T47D (cell line): ENCODE measurements at regions not wholly inside any gene's neighbourhood (a gene's known extent, or its start where the extent isn't known, plus 50 kb on each side); places are given as distances from the start of the nearest gene placed in this dataset.
"Not testable (repeated sequence)": the region's sequence is repeated elsewhere in the genome, so short reads cannot be mapped to it uniquely, and the experiment has no call there.

Source experiments
- DNase-seq, 2 experiments: peaks; one replicate each; pipeline versions ENCODE4 v3.0.0 to v3.0.0-alpha.2; 2011 to 2012; ENCODE audit warnings: low read depth in 1 of 2, low spot score in 1 of 2
- JUND ChIP-seq: IDR thresholded peaks from 2 replicates; pipeline ENCODE4 v1.6.1; 2012; ENCODE audit warnings: low read depth
- in situ Hi-C: cut with HindIII; loops from 2 replicates; pipeline ENCODE4 v1.10.0; 2016; ENCODE audit warnings: low sequenced_read_pairs, low pct_unique_long_range_greater_than_20kb

DNA sequence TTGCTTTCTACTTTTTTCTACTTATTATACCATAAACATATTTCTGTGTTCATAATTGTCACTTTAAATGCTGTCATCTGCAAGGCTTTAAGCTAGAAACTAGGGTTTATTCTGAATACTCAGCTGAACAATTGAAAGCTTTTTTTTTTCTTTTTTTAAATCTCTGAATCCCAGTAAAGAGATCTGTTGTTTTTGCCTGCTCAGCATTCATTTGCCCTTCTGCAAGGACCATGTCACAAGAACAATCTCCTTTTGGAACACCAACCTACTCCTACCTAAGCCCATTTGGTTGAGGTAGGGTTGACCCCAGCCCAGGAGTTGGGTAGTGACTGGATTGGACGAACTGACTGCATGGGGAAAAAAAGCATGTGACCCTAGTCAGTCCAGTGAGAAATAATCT, 92.6 kb downstream of the MZT1 start:
- in situ Hi-C loops, result no loop called here
- no peak for TF ChIP-seq JUND
- DNase-seq, result no peak

- in situ Hi-C loops, result no loop called here
- no peak for TF ChIP-seq JUND
- no peak for DNase-seq
Measured at GRCh38 chr13:72622546-72622945, 104.9 kb downstream of the MZT1 start.

DNA sequence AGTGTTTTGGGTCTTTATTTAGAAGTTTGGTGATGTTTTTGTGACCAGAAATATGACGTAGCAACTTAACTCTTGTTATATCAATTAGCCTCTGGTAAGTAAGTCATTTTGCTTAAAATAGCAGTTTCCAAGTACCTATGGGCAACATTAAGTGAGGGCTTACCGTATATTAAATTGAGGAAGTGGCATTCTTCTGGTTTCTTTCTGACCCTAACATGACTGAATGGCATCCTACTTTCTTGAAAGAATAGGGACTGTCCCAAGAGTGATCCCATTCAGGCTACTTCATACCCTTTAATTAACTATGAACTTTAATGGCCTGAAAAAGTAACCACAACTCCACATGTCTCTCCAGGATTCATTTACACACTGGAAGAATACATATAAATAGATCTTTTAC, 106.6 kb downstream of the MZT1 start:
- no peak for TF ChIP-seq JUND
- no peak for DNase-seq
- in situ Hi-C loops, result no loop called here

- TF ChIP-seq JUND, result no peak
- no peak for DNase-seq
- in situ Hi-C loops, result no loop called here
Measured at GRCh38 chr13:72617951-72618350, 109.5 kb downstream of the MZT1 start.

DNA sequence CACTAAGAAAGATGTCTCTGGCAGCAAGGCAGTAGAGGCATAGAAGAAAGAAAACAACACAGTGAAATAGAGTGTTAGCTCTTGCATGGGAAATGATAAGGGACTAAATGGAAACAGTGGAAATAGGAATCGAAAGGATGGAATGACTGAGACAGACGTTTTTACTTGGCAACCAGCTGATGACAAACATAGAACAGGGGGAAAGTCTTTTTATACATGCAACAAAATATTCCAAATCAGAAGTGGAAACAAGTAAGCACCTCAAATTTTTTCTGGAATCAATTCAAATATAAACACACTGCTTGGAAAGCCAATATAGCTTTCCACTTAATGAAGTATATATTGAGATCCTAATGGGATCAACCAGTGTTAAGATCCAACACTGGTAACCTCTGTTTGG, 110.2 kb downstream of the MZT1 start:
- no peak for TF ChIP-seq JUND
- in situ Hi-C loops, result no loop called here

DNA sequence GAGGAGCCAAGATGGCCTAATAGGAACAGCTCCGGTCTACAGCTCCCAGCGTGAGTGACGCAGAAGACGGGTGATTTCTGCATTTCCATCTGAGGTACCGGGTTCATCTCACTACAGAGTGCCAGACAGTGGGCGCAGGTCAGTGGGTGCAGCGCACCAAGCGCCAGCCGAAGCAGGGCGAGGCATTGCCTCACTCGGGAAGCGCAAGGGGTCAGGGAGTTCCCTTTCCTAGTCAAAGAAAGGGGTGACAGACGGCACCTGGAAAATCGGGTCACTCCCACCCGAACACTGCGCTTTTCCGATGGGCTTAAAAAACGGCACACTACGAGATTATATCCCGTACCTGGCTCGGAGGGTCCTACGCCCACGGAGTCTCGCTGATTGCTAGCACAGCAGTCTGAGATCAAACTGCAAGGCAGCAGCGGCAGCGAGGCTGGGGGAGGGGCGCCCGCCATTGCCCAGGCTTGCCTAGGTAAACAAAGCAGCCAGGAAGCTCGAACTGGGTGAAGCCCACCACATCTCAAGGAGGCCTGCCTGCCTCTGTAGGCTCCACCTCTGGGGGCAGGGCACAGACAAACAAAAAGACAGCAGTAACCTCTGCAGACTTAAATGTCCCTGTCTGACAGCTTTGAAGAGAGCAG, 117.1 kb downstream of the MZT1 start:
- in situ Hi-C loops, DNase-seq: not testable (repeated sequence)

More for the DNA sequence above, 110.2 kb downstream of the MZT1 start:
- no peak for DNase-seq

DNA sequence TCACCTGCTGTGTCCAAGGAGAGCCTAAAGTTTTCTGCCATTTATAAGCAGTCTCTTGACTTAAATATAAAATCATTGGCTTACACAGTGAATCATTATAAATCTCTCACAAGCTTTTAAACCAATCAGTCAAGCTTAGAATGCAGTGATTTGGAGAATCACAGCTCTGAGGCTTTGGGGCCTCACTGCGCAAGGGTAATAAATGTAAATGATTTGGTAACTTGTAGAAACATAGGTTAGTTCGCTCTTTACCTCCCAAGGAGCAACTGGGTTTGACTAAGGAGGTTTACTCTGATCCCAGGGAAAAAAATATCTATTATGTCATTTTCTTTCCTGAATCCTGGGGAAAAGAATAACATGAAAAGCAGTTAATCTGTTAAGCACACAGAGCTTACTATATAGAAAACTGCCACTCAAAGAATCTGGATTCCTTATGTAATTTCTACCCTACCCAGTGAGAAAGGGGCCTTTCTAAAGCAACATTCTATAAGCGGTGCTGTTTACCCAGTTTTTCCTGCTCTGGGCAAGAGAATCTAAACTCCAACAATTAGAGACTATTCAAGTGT, 128.2 kb downstream of the MZT1 start:
- DNase-seq, result no peak
- in situ Hi-C loops, result no loop called here
- no peak for TF ChIP-seq JUND

GRCh38 chr13:72590091-72590740, 137.2 kb downstream of the MZT1 start:
- DNase-seq, result no peak
- no peak for TF ChIP-seq JUND
- in situ Hi-C loops, result no loop called here

GRCh38 chr13:72586518-72586917, 140.9 kb downstream of the MZT1 start:
- no peak for DNase-seq
- in situ Hi-C loops, result no loop called here
- no peak for TF ChIP-seq JUND

DNA sequence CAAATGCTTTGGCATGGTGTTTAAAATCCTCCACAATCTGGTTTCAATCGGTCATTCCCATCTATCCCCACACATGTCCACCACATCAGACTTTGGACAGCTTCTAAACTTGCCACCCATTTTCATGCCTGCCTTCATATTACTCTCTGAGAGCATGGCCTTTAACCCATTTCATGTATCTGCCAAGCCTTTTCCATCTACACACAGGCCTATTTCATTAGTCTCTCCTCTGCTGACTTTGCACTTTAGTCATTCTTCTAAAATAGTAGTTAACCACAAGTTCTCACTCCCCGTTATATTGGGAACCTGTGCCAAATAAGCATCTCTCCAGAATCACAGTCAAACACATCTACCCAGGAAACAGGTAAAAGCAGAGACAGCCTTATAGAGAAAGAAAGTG, 142.2 kb downstream of the MZT1 start:
- in situ Hi-C loops, result no loop called here
- no peak for TF ChIP-seq JUND
- no peak for DNase-seq

DNA sequence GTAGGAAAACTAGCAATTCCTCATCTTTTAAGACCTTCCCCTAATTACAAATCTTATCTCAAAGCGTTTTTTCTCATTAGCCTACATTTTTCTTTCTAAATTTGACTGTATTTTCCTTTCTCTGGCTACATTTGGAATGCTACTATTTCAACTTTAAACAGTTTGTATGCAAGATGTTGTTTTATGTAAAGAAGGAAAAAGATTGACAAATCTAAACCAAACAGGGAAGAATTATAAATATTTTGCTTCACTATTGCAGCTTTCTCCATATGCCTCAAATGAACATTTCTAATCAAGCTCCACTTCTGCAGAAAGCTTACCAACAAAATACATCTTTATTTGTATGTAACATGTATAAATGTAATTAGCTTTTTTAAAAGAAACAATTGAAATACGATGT, 156.2 kb downstream of the MZT1 start:
- no peak for DNase-seq
- no peak for TF ChIP-seq JUND
- in situ Hi-C loops, result no loop called here

DNA sequence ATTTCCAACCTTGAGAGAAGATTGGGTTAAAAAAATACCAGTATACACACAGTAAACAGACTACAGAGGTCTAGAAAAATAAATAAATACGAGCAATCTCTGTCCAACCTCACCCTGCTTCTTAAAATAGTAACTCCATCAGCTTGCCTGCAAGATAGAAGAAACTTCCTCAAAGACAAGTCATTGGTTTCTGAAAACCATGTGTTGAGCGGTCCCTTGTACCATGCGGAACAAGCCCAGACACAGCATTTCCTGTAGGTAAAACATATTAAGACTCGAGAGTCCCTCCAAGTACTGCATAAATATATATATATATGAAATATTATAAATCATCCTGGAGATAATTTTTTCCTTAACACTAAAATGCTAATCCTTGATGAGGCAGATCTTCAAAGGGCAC, 157.4 kb downstream of the MZT1 start:
- TF ChIP-seq JUND, result no peak
- in situ Hi-C loops, result no loop called here
- DNase-seq, result no peak

DNA sequence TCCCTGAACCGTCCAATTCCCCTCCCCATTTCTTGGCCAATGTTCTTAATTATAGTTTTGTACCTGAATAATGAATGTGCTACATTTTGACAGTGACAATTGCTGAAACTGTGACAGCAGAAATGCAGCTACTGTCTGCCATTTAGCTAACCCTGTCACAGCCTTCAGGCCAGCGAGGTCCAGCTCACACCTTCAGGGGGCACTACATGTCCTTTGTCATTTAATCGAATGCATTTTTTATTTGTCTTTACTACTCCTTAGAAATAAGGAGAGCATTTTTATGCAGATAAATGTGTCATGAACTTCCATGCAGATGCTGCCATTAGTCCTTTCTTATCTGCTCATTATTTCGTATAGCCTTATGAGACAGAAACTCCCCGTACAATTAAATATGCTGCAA, 159.9 kb downstream of the MZT1 start:
- no peak for TF ChIP-seq JUND
- in situ Hi-C loops, result no loop called here
- no peak for DNase-seq
